BLaER1 treated with 17β-estradiol and CSF1 and Interleukin-3, amounts not matched to agents 10 nM and 100 nM (cell line): ENCODE measurements at regions not wholly inside any gene's neighbourhood (a gene's known extent, or its start where the extent isn't known, plus 50 kb on each side); places are given as distances from the start of the nearest gene placed in this dataset.
A peak's percentile ranks its signal among the peaks of the same experiment; 100 is the strongest.

ENCODE experiments used
- H3K27ac ChIP-seq, 11 experiments: shearing (Covaris generic); formaldehyde crosslinking; 2 replicates each; pipeline ENCODE4 v1.8.1; 2022
- H3K27me3 ChIP-seq, 11 experiments: shearing (Covaris generic); formaldehyde crosslinking; 2 replicates each; pipeline ENCODE4 v1.8.1; 2022
- H3K36me3 ChIP-seq, 11 experiments: shearing (Covaris generic); formaldehyde crosslinking; 2 replicates each; pipeline ENCODE4 v1.8.1; 2022
- H3K4me1 ChIP-seq, 10 experiments: shearing (Covaris generic); formaldehyde crosslinking; 2 replicates each; pipeline ENCODE4 v1.8.1; 2022
- H3K4me2 ChIP-seq, 11 experiments: shearing (Covaris generic); formaldehyde crosslinking; 2 replicates each; pipeline ENCODE4 v1.8.1; 2022
- H3K4me3 ChIP-seq, 10 experiments: shearing (Covaris generic); formaldehyde crosslinking; 2 replicates each; pipeline ENCODE4 v1.8.1; 2022
- H3K9ac ChIP-seq, 11 experiments: shearing (Covaris generic); formaldehyde crosslinking; 2 replicates each; pipeline ENCODE4 v1.8.1; 2022
- H3K9me3 ChIP-seq, 11 experiments: shearing (Covaris generic); formaldehyde crosslinking; replicated peaks in 1 of 11; 2 replicates each; pipeline ENCODE4 v1.8.1; 2022
- H4K20me1 ChIP-seq, 11 experiments: shearing (Covaris generic); formaldehyde crosslinking; 2 replicates each; pipeline ENCODE4 v1.8.1; 2022
- Cebpa-rat ChIP-seq, 11 experiments: shearing (Covaris generic); IDR thresholded peaks; 2 replicates each; pipeline ENCODE4 v1.8.1; 2022

DNA sequence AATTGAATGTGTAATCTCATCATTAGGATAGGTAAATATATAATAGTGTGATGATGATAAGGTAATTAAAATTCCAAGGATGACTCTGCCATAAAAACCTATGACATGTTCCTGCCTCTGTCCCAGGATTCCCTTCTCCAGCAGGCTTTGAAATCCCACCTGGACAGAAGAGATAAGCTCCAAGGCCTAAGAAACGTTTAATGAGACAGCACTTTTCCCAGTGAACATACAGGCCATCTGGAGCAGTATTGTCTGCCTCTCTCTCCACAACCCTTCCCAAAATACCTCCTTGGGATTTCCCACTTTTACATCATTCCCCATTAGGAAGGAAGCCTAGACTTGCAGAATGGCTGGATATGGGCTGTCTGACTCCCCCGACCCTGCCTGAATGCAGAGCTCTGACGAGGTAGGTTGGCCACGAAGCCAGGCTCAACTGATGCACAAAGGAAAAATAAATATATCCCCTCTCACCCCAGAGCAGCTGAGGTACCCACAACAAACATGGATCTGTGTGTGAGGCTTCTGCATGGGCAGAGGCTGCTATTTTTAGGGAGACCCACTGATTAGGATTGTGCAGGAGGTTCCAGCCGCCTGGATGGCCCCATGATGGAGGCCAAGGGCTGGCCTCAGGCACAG lies 71.0 kb downstream of the TMPRSS5 start:
- no peaks in the 10 kb centered on the region for H3K27me3 ChIP-seq

DNA sequence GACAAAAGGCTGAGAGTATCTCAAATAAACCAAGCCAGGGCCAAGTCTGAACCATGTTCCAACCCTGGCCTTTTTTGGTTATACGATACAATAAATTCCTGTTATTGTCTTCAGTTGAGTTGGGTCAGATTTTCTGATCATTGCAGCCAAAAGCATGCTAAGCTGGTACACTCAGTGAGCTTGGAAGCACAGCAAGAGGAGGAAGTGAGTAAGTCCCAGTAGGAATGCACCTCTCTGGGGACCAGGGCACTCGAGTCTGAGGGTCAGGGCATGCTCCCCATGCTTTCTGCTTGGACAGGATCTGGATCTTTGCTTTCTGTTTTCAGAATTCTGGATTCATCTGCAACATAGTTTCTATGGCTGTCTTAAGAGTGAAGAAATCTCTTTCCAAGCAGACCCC lies 73.1 kb downstream of the TMPRSS5 start:
- H3K4me1 ChIP-seq = peaks cover 0 to 8% (median 5%) of the 10 kb centered on the region in 10 experiments; a peak in 7 of 20 replicates
- H3K4me3 ChIP-seq = no peak overlapping the region
- no peaks in the 10 kb centered on the region for H4K20me1 ChIP-seq
- no peak overlapping the region for H3K9ac ChIP-seq
- TF ChIP-seq Cebpa-rat (IDR thresholded peaks at IDR 0.05) = no peak
- no peaks in the 10 kb centered on the region for H3K27me3 ChIP-seq
- H3K27ac ChIP-seq = no peak overlapping the region
- H3K4me2 ChIP-seq = peak overlapping the region in 6 of 11 experiments; percentile 1 to 38 (median 14); a peak in 5 of 22 replicates
- H3K9me3 ChIP-seq = peaks cover 0 to 16% (median 10%) of the 10 kb centered on the region in 11 experiments; a peak in 10 of 22 replicates
- H3K36me3 ChIP-seq = no peaks in the 10 kb centered on the region

More for the DNA sequence above, 71.0 kb downstream of the TMPRSS5 start:
- TF ChIP-seq Cebpa-rat (IDR thresholded peaks at IDR 0.05) = no peak
- Histone ChIP-seq H4K20me1 (no peaks in the 10 kb centered on the region), H3K4me1 (peaks cover 0 to 8% (median 5%) of the 10 kb centered on the region in 10 experiments; a peak in 7 of 20 replicates), H3K36me3 (no peaks in the 10 kb centered on the region), H3K4me3 (no peak overlapping the region), H3K27ac (no peak overlapping the region), H3K4me2 (no peak overlapping the region), H3K9ac (no peak overlapping the region), H3K9me3 (peaks cover 0 to 15% (median 10%) of the 10 kb centered on the region in 11 experiments; a peak in 9 of 22 replicates)

DNA sequence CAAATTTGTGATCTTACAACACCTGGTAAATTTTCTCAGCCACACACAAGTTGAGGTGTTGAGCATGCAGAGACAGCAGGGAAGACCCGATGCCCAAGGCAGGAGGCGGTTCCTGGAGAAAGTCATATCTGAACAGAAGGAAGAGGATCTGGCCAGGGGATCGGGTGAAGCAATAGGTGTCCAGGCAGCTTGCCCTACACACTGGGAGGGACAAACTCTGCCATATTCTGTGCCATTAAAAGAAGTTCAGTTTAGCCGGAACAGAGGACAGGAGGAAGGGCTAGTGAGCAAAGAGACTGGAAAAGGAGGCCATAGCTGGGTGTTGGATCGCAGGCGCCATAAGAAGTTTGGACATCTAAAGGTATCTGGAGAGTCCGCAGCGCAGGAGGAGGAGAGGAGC lies 76.5 kb downstream of the TMPRSS5 start:
- H3K9ac ChIP-seq = no peak overlapping the region
- no peak overlapping the region for H3K4me3 ChIP-seq
- H4K20me1 ChIP-seq = no peaks in the 10 kb centered on the region
- no peaks in the 10 kb centered on the region for H3K36me3 ChIP-seq
- no peaks in the 10 kb centered on the region for H3K27me3 ChIP-seq
- no peak overlapping the region for H3K27ac ChIP-seq
- TF ChIP-seq Cebpa-rat (IDR thresholded peaks at IDR 0.05) = no peak
- H3K4me1 ChIP-seq = peaks cover 0 to 8% (median 5%) of the 10 kb centered on the region in 10 experiments; a peak in 7 of 20 replicates
- H3K9me3 ChIP-seq = peaks cover 0 to 8% (median 7%) of the 10 kb centered on the region in 11 experiments; a peak in 14 of 22 replicates
- no peak overlapping the region for H3K4me2 ChIP-seq

DNA sequence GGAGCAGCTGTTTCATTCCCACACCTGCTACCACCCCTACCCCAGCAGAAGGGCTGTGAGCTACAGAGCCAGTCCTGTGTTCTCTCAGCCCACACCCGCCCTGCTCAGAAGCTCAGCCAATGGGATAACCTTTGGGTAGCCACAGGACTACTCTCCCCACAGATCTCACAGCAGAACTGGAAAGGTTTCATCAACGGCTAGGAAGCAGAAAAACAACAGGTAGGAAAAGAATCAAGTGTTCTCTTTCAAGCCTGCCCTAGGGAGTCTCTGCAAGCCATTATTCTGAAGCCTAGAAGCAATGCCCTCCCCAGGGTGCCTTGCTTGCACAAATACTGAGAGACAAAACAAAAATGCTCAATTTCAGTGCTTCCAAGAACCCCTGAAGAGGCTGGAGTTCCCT lies 77.2 kb downstream of the TMPRSS5 start:
- Histone ChIP-seq H3K27me3 (no peaks in the 10 kb centered on the region), H3K4me2 (no peak overlapping the region), H3K27ac (no peak overlapping the region), H3K9me3 (peaks cover 0 to 8% (median 7%) of the 10 kb centered on the region in 11 experiments; a peak in 14 of 22 replicates), H3K36me3 (no peaks in the 10 kb centered on the region), H3K4me1 (peaks cover 0 to 8% (median 5%) of the 10 kb centered on the region in 10 experiments; a peak in 7 of 20 replicates), H3K4me3 (no peak overlapping the region), H4K20me1 (no peaks in the 10 kb centered on the region), H3K9ac (no peak overlapping the region)
- TF ChIP-seq Cebpa-rat (IDR thresholded peaks at IDR 0.05) = no peak

GRCh38 chr11:113627946-113628345 lies 78.2 kb downstream of the TMPRSS5 start:
- peaks cover 0 to 8% (median 7%) of the 10 kb centered on the region in 11 experiments; a peak in 14 of 22 replicates for H3K9me3 ChIP-seq
- no peak overlapping the region for H3K4me3 ChIP-seq
- H3K4me2 ChIP-seq = no peak overlapping the region
- TF ChIP-seq Cebpa-rat (IDR thresholded peaks at IDR 0.05) = no peak
- no peak overlapping the region for H3K9ac ChIP-seq
- no peaks in the 10 kb centered on the region for H3K36me3 ChIP-seq
- no peaks in the 10 kb centered on the region for H3K27me3 ChIP-seq
- no peaks in the 10 kb centered on the region for H4K20me1 ChIP-seq
- H3K4me1 ChIP-seq = peaks cover 0 to 3% (median under 1%) of the 10 kb centered on the region in 10 experiments; a peak in 5 of 20 replicates
- H3K27ac ChIP-seq = no peak overlapping the region

- no peak overlapping the region for H3K4me2 ChIP-seq
- H3K4me3 ChIP-seq = no peak overlapping the region
- no peaks in the 10 kb centered on the region for H3K4me1 ChIP-seq
- H3K27me3 ChIP-seq = no peaks in the 10 kb centered on the region
- peaks cover 0 to 8% (median 7%) of the 10 kb centered on the region in 11 experiments; a peak in 14 of 22 replicates for H3K9me3 ChIP-seq
- no peak overlapping the region for H3K27ac ChIP-seq
- H3K9ac ChIP-seq = no peak overlapping the region
- H4K20me1 ChIP-seq = no peaks in the 10 kb centered on the region
- H3K36me3 ChIP-seq = no peaks in the 10 kb centered on the region
- TF ChIP-seq Cebpa-rat (IDR thresholded peaks at IDR 0.05) = no peak
These were observed 78.8 kb downstream of the TMPRSS5 start for GRCh38 chr11:113627297-113627696.

DNA sequence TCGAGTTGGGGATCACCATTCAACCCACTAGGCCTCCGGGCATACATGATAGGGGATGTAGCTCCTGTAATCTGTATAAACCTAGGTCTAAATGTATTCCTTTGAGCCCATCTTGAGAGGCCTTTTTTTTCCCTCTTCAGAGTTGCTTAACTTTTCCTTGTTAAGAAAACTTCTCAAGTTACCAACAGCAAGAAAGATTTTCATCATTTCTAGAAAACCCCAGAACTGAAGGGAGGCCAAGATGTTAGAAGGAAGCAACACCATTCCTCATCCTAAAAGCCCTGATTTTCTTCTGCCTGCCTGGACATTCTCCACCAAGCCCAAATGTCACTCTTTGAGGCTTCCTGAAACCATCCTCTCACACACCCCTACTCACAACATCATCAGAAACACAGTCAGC lies 79.4 kb downstream of the TMPRSS5 start:
- Histone ChIP-seq H3K9ac (no peak overlapping the region), H4K20me1 (no peaks in the 10 kb centered on the region), H3K4me2 (no peak overlapping the region), H3K9me3 (peaks cover 0 to 8% (median 7%) of the 10 kb centered on the region in 11 experiments; a peak in 14 of 22 replicates), H3K36me3 (no peaks in the 10 kb centered on the region), H3K27ac (no peak overlapping the region), H3K4me1 (no peaks in the 10 kb centered on the region), H3K27me3 (no peaks in the 10 kb centered on the region), H3K4me3 (no peak overlapping the region)
- TF ChIP-seq Cebpa-rat (IDR thresholded peaks at IDR 0.05) = no peak

- Histone ChIP-seq H3K9me3 (peaks cover 5 to 24% (median 13%) of the 10 kb centered on the region in 11 experiments; a peak in 19 of 22 replicates), H3K4me1 (no peaks in the 10 kb centered on the region), H3K36me3 (no peaks in the 10 kb centered on the region), H3K4me2 (no peak overlapping the region), H4K20me1 (no peaks in the 10 kb centered on the region), H3K9ac (no peak overlapping the region), H3K27ac (no peak overlapping the region), H3K27me3 (no peaks in the 10 kb centered on the region), H3K4me3 (no peak overlapping the region)
- TF ChIP-seq Cebpa-rat (IDR thresholded peaks at IDR 0.05) = no peak
These were observed 83.0 kb downstream of the TMPRSS5 start for GRCh38 chr11:113623114-113623513.

DNA sequence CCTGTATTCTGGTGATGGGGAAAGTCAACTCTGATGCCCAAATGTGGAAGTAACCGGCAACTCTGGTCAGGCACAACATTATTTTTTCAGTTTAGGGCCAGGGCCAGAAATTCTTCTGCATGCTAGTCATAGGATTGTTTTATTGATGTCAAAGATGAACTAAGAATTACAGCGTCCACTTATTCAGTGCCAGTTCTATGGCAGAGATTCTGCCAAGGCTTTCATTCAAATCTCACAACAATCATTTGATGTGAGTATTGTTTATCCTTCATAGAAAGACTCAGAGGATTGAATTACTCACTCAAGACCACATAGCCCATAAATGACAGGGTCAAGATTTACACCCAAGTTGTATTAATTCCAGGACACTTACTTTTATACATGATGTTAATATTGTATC lies 87.7 kb downstream of the TMPRSS5 start:
- Histone ChIP-seq H4K20me1 (no peaks in the 10 kb centered on the region), H3K27ac (no peak overlapping the region), H3K9me3 (peaks cover 0 to 16% (median 7%) of the 10 kb centered on the region in 11 experiments; a peak in 14 of 22 replicates), H3K9ac (no peak overlapping the region), H3K36me3 (no peaks in the 10 kb centered on the region), H3K4me2 (no peak overlapping the region), H3K4me3 (no peak overlapping the region), H3K4me1 (peaks cover 0 to 6% (median 2%) of the 10 kb centered on the region in 10 experiments; a peak in 4 of 20 replicates), H3K27me3 (no peaks in the 10 kb centered on the region)
- TF ChIP-seq Cebpa-rat (IDR thresholded peaks at IDR 0.05) = no peak

GRCh38 chr11:113615773-113616172 lies 90.3 kb downstream of the TMPRSS5 start:
- H4K20me1 ChIP-seq = no peaks in the 10 kb centered on the region
- no peaks in the 10 kb centered on the region for H3K36me3 ChIP-seq
- peaks cover 0 to 13% (median 7%) of the 10 kb centered on the region in 11 experiments; a peak in 14 of 22 replicates for H3K9me3 ChIP-seq
- no peak for TF ChIP-seq Cebpa-rat (IDR thresholded peaks at IDR 0.05)
- no peak overlapping the region for H3K9ac ChIP-seq
- H3K4me3 ChIP-seq = no peak overlapping the region
- no peak overlapping the region for H3K4me2 ChIP-seq
- no peaks in the 10 kb centered on the region for H3K27me3 ChIP-seq
- no peak overlapping the region for H3K27ac ChIP-seq
- H3K4me1 ChIP-seq = peaks cover 0 to 6% (median 2%) of the 10 kb centered on the region in 10 experiments; a peak in 4 of 20 replicates
